CD4-positive, alpha-beta memory T cell (primary cell): ENCODE measurements at regions not wholly inside any gene's neighbourhood (a gene's known extent, or its start where the extent isn't known, plus 50 kb on each side); places are given as distances from the start of the nearest gene placed in this dataset.
"Not testable (repeated sequence)": the region's sequence is repeated elsewhere in the genome, so short reads cannot be mapped to it uniquely, and the experiment has no call there.

Source experiments
- CTCF ChIA-PET: fragments of 350-600 bp; sonication (Branson Sonifier 250); formaldehyde crosslinking; loops from one replicate; lab custom pipeline; 2021; ENCODE audit warnings: inconsistent platforms; ENCODE audit not compliant: partially characterized antibody; lab: Charles Lee
- POLR2A ChIA-PET: fragments of 350-600 bp; sonication (Branson Sonifier 250); formaldehyde crosslinking; loops from one replicate; lab custom pipeline; 2021; ENCODE audit not compliant: partially characterized antibody; lab: Charles Lee
- DNase-seq, 5 donors: peaks; one replicate each; pipeline versions ENCODE4 v3.0.0 to v3.0.0-alpha.2; 2020 to 2022; ENCODE audit warnings: mixed read lengths in 1 of 5
- H3K27ac ChIP-seq: one replicate; pipeline ENCODE4 v1.7.0; 2013; ENCODE audit warnings: low read depth, low read length
- H3K27me3 ChIP-seq: 2 replicates; pipeline ENCODE4 v1.7.0; 2013; ENCODE audit warnings: mild to moderate bottlenecking, low read length, moderate library complexity; ENCODE audit not compliant: insufficient read depth
- H3K36me3 ChIP-seq: 2 replicates; pipeline ENCODE4 v1.7.0; 2013; ENCODE audit warnings: mild to moderate bottlenecking, low read length, moderate library complexity; ENCODE audit not compliant: insufficient read depth
- H3K4me1 ChIP-seq: 2 replicates; pipeline ENCODE4 v1.7.0; 2013; ENCODE audit warnings: mild to moderate bottlenecking, low read length, moderate library complexity; ENCODE audit not compliant: insufficient read depth
- H3K4me3 ChIP-seq, 2 donors: one replicate each; pipeline ENCODE4 v1.7.0; 2013; ENCODE audit warnings: low read length in 2 of 2, mild to moderate bottlenecking in 1 of 2
- H3K9me3 ChIP-seq, 2 donors: one replicate each; pipeline ENCODE4 v1.7.0; 2013; ENCODE audit warnings: low read length in 2 of 2, control low read depth in 1 of 2; ENCODE audit not compliant: control insufficient read depth in 1 of 2
- H3K27ac Mint-ChIP-seq, 7 donors: one replicate each; pipeline ENCODE4 v1.8.0; 2020 to 2021; ENCODE audit warnings: mixed read lengths in 7 of 7, mild to moderate bottlenecking in 6 of 7, inconsistent platforms in 3 of 7, moderate library complexity in 3 of 7
- H3K27me3 Mint-ChIP-seq, 2 donors: one replicate each; pipeline ENCODE4 v1.8.0; 2020 to 2021; ENCODE audit warnings: mixed read lengths in 2 of 2
- H3K36me3 Mint-ChIP-seq, 2 donors: one replicate each; pipeline ENCODE4 v1.8.0; 2020 to 2021; ENCODE audit warnings: mixed read lengths in 2 of 2, inconsistent platforms in 1 of 2, mild to moderate bottlenecking in 1 of 2
- H3K4me1 Mint-ChIP-seq, 4 donors: one replicate each; pipeline ENCODE4 v1.8.0; 2020 to 2021; ENCODE audit warnings: mixed read lengths in 4 of 4, mild to moderate bottlenecking in 1 of 4
- H3K4me3 Mint-ChIP-seq, 8 donors: one replicate each; pipeline ENCODE4 v1.8.0; 2020 to 2021; ENCODE audit warnings: mixed read lengths in 8 of 8, mild to moderate bottlenecking in 7 of 8, moderate library complexity in 6 of 8, inconsistent platforms in 3 of 8
- H3K9me3 Mint-ChIP-seq, 8 donors: one replicate each; pipeline ENCODE4 v1.8.0; 2020 to 2021; ENCODE audit warnings: mixed read lengths in 8 of 8, mild to moderate bottlenecking in 5 of 8, inconsistent platforms in 3 of 8, moderate library complexity in 1 of 8
- intact Hi-C: fragments of 100-400 bp; cut with micrococcal nuclease; formaldehyde crosslinking; loops from one replicate; pipeline ENCODE4 v1.15.1; 2023

GRCh38 chr3:145326666-145327065 lies 834.3 kb downstream of the PLOD2 start:
- H3K36me3 Mint-ChIP-seq: no peaks in the 10 kb centered on the region
- CTCF ChIA-PET: no interaction called here

GRCh38 chr3:145333427-145333826 lies 827.6 kb downstream of the PLOD2 start:
- DNase-seq, H3K4me3 ChIP-seq, H3K4me3 Mint-ChIP-seq, intact Hi-C loops, H3K9me3 ChIP-seq, CTCF ChIA-PET, POLR2A ChIA-PET, H3K9me3 Mint-ChIP-seq, H3K4me1 ChIP-seq, H3K4me1 Mint-ChIP-seq, H3K27ac ChIP-seq, H3K27ac Mint-ChIP-seq, H3K27me3 ChIP-seq, H3K36me3 Mint-ChIP-seq, H3K27me3 Mint-ChIP-seq, H3K36me3 ChIP-seq: not testable (repeated sequence)

More at GRCh38 chr3:145326666-145327065, 834.3 kb downstream of the PLOD2 start:
- no peaks in the 10 kb centered on the region for H3K4me1 Mint-ChIP-seq
- H3K9me3 Mint-ChIP-seq: peaks cover 0 to 4% (median 0%) of the 10 kb centered on the region in 8 donors
- no peak overlapping the region for H3K4me3 Mint-ChIP-seq
- H3K27me3 Mint-ChIP-seq: no peaks in the 10 kb centered on the region
- Histone ChIP-seq H3K36me3 (no peaks in the 10 kb centered on the region), H3K4me3 (no peak overlapping the region), H3K9me3 (no peaks in the 10 kb centered on the region), H3K27ac (no peak overlapping the region), H3K27me3 (no peaks in the 10 kb centered on the region), H3K4me1 (no peaks in the 10 kb centered on the region)
- no peak for DNase-seq
- H3K27ac Mint-ChIP-seq: no peak overlapping the region
- intact Hi-C loops: no loop called here
- POLR2A ChIA-PET: no interaction called here

- Histone ChIP-seq H3K27me3 (no peaks in the 10 kb centered on the region), H3K4me1 (no peaks in the 10 kb centered on the region), H3K9me3 (no peaks in the 10 kb centered on the region), H3K36me3 (no peaks in the 10 kb centered on the region), H3K4me3 (no peak overlapping the region), H3K27ac (no peak overlapping the region)
- ChIA-PET POLR2A (no interaction called here), CTCF (no interaction called here)
- H3K4me3 Mint-ChIP-seq: no peak overlapping the region
- H3K27me3 Mint-ChIP-seq: no peaks in the 10 kb centered on the region
- H3K9me3 Mint-ChIP-seq: peaks cover 0 to 9% (median 0%) of the 10 kb centered on the region in 8 donors
- no peak overlapping the region for H3K27ac Mint-ChIP-seq
- intact Hi-C loops: no loop called here
- no peaks in the 10 kb centered on the region for H3K36me3 Mint-ChIP-seq
- H3K4me1 Mint-ChIP-seq: no peaks in the 10 kb centered on the region
- DNase-seq: no peak
Measured at GRCh38 chr3:145333931-145334330, 827.1 kb downstream of the PLOD2 start.

GRCh38 chr3:145355206-145355605 lies 805.8 kb downstream of the PLOD2 start:
- no peaks in the 10 kb centered on the region for H3K4me1 ChIP-seq
- no peak overlapping the region for H3K27ac Mint-ChIP-seq
- no peak overlapping the region for H3K4me3 Mint-ChIP-seq
- no peaks in the 10 kb centered on the region for H3K27me3 Mint-ChIP-seq
- peaks cover 5 to 40% (median 18%) of the 10 kb centered on the region in 8 donors for H3K9me3 Mint-ChIP-seq
- ChIA-PET CTCF (no interaction called here), POLR2A (no interaction called here)
- no peak for DNase-seq
- H3K36me3 ChIP-seq: no peaks in the 10 kb centered on the region
- no peaks in the 10 kb centered on the region for H3K27me3 ChIP-seq
- H3K27ac ChIP-seq: no peak overlapping the region
- no peaks in the 10 kb centered on the region for H3K36me3 Mint-ChIP-seq
- H3K4me3 ChIP-seq: no peak overlapping the region
- no peaks in the 10 kb centered on the region for H3K4me1 Mint-ChIP-seq
- intact Hi-C loops: no loop called here
- H3K9me3 ChIP-seq: no peaks in the 10 kb centered on the region

- H3K27ac ChIP-seq: no peak overlapping the region
- no peaks in the 10 kb centered on the region for H3K36me3 ChIP-seq
- peaks cover 5 to 43% (median 20%) of the 10 kb centered on the region in 8 donors for H3K9me3 Mint-ChIP-seq
- CTCF ChIA-PET: no interaction called here
- no peaks in the 10 kb centered on the region for H3K9me3 ChIP-seq
- no peak overlapping the region for H3K4me3 ChIP-seq
- no peaks in the 10 kb centered on the region for H3K4me1 Mint-ChIP-seq
- POLR2A ChIA-PET: no interaction called here
- no peaks in the 10 kb centered on the region for H3K36me3 Mint-ChIP-seq
- DNase-seq: no peak
- no peak overlapping the region for H3K4me3 Mint-ChIP-seq
- H3K4me1 ChIP-seq: no peaks in the 10 kb centered on the region
- no peaks in the 10 kb centered on the region for H3K27me3 ChIP-seq
- intact Hi-C loops: no loop called here
- H3K27me3 Mint-ChIP-seq: no peaks in the 10 kb centered on the region
- no peak overlapping the region for H3K27ac Mint-ChIP-seq
Measured at GRCh38 chr3:145357453-145357852, 803.5 kb downstream of the PLOD2 start.

- no peak overlapping the region for H3K27ac ChIP-seq
- H3K4me3 Mint-ChIP-seq: no peak overlapping the region
- CTCF ChIA-PET: no interaction called here
- no peak overlapping the region for H3K4me3 ChIP-seq
- H3K9me3 ChIP-seq: no peaks in the 10 kb centered on the region
- H3K27me3 ChIP-seq: no peaks in the 10 kb centered on the region
- H3K4me1 ChIP-seq: no peaks in the 10 kb centered on the region
- no peaks in the 10 kb centered on the region for H3K27me3 Mint-ChIP-seq
- H3K9me3 Mint-ChIP-seq: peaks cover 5 to 35% (median 19%) of the 10 kb centered on the region in 8 donors
- H3K36me3 Mint-ChIP-seq: no peaks in the 10 kb centered on the region
- no peaks in the 10 kb centered on the region for H3K36me3 ChIP-seq
- intact Hi-C loops: no loop called here
- POLR2A ChIA-PET: no interaction called here
- DNase-seq: no peak
- H3K27ac Mint-ChIP-seq: no peak overlapping the region
- H3K4me1 Mint-ChIP-seq: no peaks in the 10 kb centered on the region
Measured at GRCh38 chr3:145359040-145359439, 801.9 kb downstream of the PLOD2 start.

GRCh38 chr3:145368748-145369147 lies 792.2 kb downstream of the PLOD2 start:
- H3K27ac ChIP-seq: no peak overlapping the region
- H3K36me3 ChIP-seq: no peaks in the 10 kb centered on the region
- Mint-ChIP-seq H3K27ac (no peak overlapping the region), H3K36me3 (no peaks in the 10 kb centered on the region), H3K4me3 (no peak overlapping the region), H3K9me3 (peaks cover 4 to 13% (median 8%) of the 10 kb centered on the region in 8 donors), H3K27me3 (no peaks in the 10 kb centered on the region), H3K4me1 (no peaks in the 10 kb centered on the region)
- intact Hi-C loops: no loop called here
- no peak for DNase-seq
- ChIA-PET CTCF (no interaction called here), POLR2A (no interaction called here)
- no peaks in the 10 kb centered on the region for H3K27me3 ChIP-seq
- H3K4me1 ChIP-seq: no peaks in the 10 kb centered on the region
- H3K4me3 ChIP-seq: no peak overlapping the region
- H3K9me3 ChIP-seq: no peaks in the 10 kb centered on the region

- no peaks in the 10 kb centered on the region for H3K36me3 Mint-ChIP-seq
- Histone ChIP-seq H3K4me1 (no peaks in the 10 kb centered on the region), H3K27me3 (no peaks in the 10 kb centered on the region), H3K4me3 (no peak overlapping the region), H3K27ac (no peak overlapping the region), H3K36me3 (no peaks in the 10 kb centered on the region), H3K9me3 (no peaks in the 10 kb centered on the region)
- H3K27me3 Mint-ChIP-seq: no peaks in the 10 kb centered on the region
- intact Hi-C loops: no loop called here
- no peak overlapping the region for H3K4me3 Mint-ChIP-seq
- no peak overlapping the region for H3K27ac Mint-ChIP-seq
- POLR2A ChIA-PET: no interaction called here
- CTCF ChIA-PET: no interaction called here
- DNase-seq: no peak
- no peaks in the 10 kb centered on the region for H3K4me1 Mint-ChIP-seq
- peaks cover 0 to 19% (median 7%) of the 10 kb centered on the region in 8 donors for H3K9me3 Mint-ChIP-seq
Measured at GRCh38 chr3:145370870-145371269, 790.1 kb downstream of the PLOD2 start.
